GM12878 (cell line): ENCODE measurements at regions not wholly inside any gene's neighbourhood (a gene's known extent, or its start where the extent isn't known, plus 50 kb on each side); places are given as distances from the start of the nearest gene placed in this dataset.

Experiments
- CEBPB ChIP-seq, 2 experiments: fragments of 150-350 bp in 1 of 2; IDR thresholded peaks; 2 replicates each; pipeline ENCODE4 v1.6.1; 2012 to 2014; ENCODE audit warnings: low read depth in 2 of 2, low read length in 2 of 2, borderline replicate concordance in 1 of 2, inconsistent platforms in 1 of 2
- CTCF ChIP-seq, 3 experiments: IDR thresholded peaks in 2 of 3; conservative IDR thresholded peaks in 1 of 3; 2 replicates each; pipeline ENCODE4 v1.5.1; 2011; ENCODE audit warnings: low read depth in 3 of 3, low read length in 3 of 3, mild to moderate bottlenecking in 3 of 3, control low read depth in 2 of 3, moderate library complexity in 2 of 3, inconsistent platforms in 1 of 3, mixed read lengths in 1 of 3; ENCODE audit not compliant: control insufficient read depth in 2 of 3, insufficient read depth in 1 of 3; ENCODE audit errors: extremely low read depth in 1 of 3
- EP300 ChIP-seq, 2 experiments: fragments of 150-350 bp in 1 of 2; IDR thresholded peaks; 2 replicates each; pipeline ENCODE4 v1.6.1; 2011 to 2012; ENCODE audit warnings: low read depth in 2 of 2, low read length in 2 of 2, borderline replicate concordance in 1 of 2, improper control_type of control experiment in 1 of 2, inconsistent platforms in 1 of 2; ENCODE audit not compliant: control insufficient read depth in 1 of 2
- HDAC6 ChIP-seq: fragments of 200-600 bp; sonication (generic); IDR thresholded peaks from one replicate; pipeline ENCODE4 v1.8.0; 2017; ENCODE audit warnings: antibody characterized with exemption; ENCODE audit not compliant: unreplicated experiment
- NFYB ChIP-seq: IDR thresholded peaks from 2 replicates; pipeline ENCODE4 v1.6.1; 2011; ENCODE audit warnings: low read depth, mild to moderate bottlenecking, low read length, improper control_type of control experiment, moderate library complexity; ENCODE audit not compliant: insufficient read depth
- NR2C2 ChIP-seq: IDR thresholded peaks from 2 replicates; pipeline ENCODE4 v1.6.1; 2011; ENCODE audit warnings: borderline replicate concordance, low read depth; ENCODE audit not compliant: control insufficient read depth, insufficient read length
- PBX3 ChIP-seq: IDR thresholded peaks from 2 replicates; pipeline ENCODE4 v1.6.1; 2011; ENCODE audit warnings: mild to moderate bottlenecking, low read depth, low read length, moderate library complexity; ENCODE audit not compliant: insufficient replicate concordance
- RB1 ChIP-seq: fragments of 450-650 bp; formaldehyde crosslinking; IDR thresholded peaks from 2 replicates; pipeline ENCODE4 v1.6.1; 2017; ENCODE audit warnings: mild to moderate bottlenecking, borderline replicate concordance
- TCF12 ChIP-seq: IDR thresholded peaks from 2 replicates; pipeline ENCODE4 v1.6.1; 2011; ENCODE audit warnings: low read depth, mild to moderate bottlenecking, low read length
- TF ChIP-seq, protein P1 (sequence below): fragments of 450-650 bp; IDR thresholded peaks from 2 replicates; pipeline ENCODE4 v1.6.1; 2014; ENCODE audit warnings: mild to moderate bottlenecking

DNA sequence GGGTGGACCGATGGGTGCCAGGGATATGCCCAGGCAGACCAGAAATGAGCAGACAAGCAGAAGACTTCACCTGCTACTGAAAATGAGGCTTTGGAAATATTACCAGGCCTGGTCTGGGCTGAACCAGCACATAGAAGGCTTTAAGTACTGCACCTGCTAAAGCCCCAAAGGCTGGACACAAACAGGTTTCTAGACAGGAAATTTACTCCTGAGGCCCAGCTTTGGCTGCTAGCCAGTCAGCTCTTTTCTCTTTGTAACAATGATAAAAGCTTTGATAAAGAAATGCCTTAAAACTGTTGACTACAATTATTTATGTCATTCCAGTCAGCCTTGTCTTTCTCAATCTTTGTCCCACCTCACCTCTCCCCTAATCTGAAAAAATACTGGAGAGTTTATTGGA lies 228.9 kb upstream of the EGLN3 start:
- no peak for TF ChIP-seq HDAC6
- no peak for TF ChIP-seq EP300 (IDR thresholded peaks at IDR 0.05; ENCODE audit: borderline replicate concordance in 1 of 2, control insufficient read depth in 1 of 2, low read depth in 2 of 2, low read length in 2 of 2)
- TF ChIP-seq NR2C2, result no peak
- no peak for TF ChIP-seq PBX3
- no peak for TF ChIP-seq CTCF (IDR thresholded peaks at IDR 0.05 in 2 of 3, conservative IDR thresholded peaks at IDR 0.05 in 1 of 3; ENCODE audit: control insufficient read depth in 2 of 3, extremely low read depth in 1 of 3, insufficient read depth in 1 of 3, low read depth in 3 of 3, low read length in 3 of 3)
- TF ChIP-seq CEBPB (IDR thresholded peaks at IDR 0.05; ENCODE audit: borderline replicate concordance in 1 of 2, low read depth in 2 of 2, low read length in 2 of 2), result no peak
- TF ChIP-seq RB1, result no peak
- no peak for TF ChIP-seq TCF12
- TF ChIP-seq NFYB, result no peak
- TF ChIP-seq, protein P1, sequence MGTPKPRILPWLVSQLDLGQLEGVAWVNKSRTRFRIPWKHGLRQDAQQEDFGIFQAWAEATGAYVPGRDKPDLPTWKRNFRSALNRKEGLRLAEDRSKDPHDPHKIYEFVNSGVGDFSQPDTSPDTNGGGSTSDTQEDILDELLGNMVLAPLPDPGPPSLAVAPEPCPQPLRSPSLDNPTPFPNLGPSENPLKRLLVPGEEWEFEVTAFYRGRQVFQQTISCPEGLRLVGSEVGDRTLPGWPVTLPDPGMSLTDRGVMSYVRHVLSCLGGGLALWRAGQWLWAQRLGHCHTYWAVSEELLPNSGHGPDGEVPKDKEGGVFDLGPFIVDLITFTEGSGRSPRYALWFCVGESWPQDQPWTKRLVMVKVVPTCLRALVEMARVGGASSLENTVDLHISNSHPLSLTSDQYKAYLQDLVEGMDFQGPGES, result no peak
